GM19043 (cell line): ENCODE measurements at regions not wholly inside any gene's neighbourhood (a gene's known extent, or its start where the extent isn't known, plus 50 kb on each side); places are given as distances from the start of the nearest gene placed in this dataset.
"Not testable (repeated sequence)": the region's sequence is repeated elsewhere in the genome, so short reads cannot be mapped to it uniquely, and the experiment has no call there.

ENCODE experiments used
- ATAC-seq: cut with Tn5 transposase; IDR thresholded peaks from one replicate; pipeline ENCODE4 v1.9.1; 2021; ENCODE audit warnings: low read depth; ENCODE audit not compliant: unreplicated experiment

DNA sequence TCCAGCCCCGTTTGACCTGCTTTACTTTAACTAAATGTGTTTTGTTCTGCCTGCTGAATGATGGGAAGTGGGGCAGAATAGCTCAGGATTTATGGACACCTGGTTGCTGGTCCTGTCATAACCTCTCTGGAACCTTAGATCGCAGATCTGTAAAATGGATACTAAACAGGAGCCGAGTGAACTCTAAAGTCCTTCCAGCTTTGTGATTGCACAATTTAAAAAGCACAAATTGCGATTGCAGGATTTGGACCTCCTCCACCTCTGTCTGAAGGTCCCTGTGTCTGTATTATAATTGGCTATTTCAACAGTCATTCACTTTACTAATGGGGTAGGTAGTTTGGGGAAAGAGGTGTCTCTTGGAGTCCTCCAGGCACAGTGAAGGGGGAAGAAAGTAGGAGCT is 220.4 kb downstream of the LY86 start:
- ATAC-seq: no peak

- ATAC-seq: peak; percentile 65
These were observed 222.2 kb downstream of the LY86 start for GRCh38 chr6:6810727-6811126.

GRCh38 chr6:6811128-6812009 is 222.8 kb downstream of the LY86 start:
- no peak for ATAC-seq

DNA sequence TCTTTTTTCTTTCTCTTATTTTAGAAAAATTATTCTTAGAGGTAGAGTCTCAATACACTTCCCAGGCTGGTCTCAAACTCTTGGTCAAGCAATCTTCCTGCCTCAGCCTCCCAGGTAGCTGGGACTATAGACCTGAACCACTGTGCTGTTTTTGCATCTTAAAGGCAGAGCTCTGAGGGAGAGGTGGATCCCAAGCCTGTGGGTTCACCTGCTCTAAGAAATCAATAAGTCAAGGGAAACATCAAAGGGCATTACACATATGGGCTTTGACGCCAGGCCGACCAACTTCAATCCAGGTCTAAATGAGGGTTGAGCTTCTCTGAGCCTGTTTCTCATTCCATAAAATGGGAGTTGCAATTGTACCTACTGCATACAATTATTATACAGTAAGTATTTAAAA is 223.9 kb downstream of the LY86 start:
- ATAC-seq: no peak

GRCh38 chr6:6815732-6816131 is 227.2 kb downstream of the LY86 start:
- ATAC-seq: no peak

- ATAC-seq: no peak
These were observed 228.2 kb downstream of the LY86 start for GRCh38 chr6:6816716-6817115.

- ATAC-seq: no peak
These were observed 229.6 kb downstream of the LY86 start for GRCh38 chr6:6818078-6818639.

- ATAC-seq: no peak
These were observed 232.2 kb downstream of the LY86 start for GRCh38 chr6:6820641-6821238.

DNA sequence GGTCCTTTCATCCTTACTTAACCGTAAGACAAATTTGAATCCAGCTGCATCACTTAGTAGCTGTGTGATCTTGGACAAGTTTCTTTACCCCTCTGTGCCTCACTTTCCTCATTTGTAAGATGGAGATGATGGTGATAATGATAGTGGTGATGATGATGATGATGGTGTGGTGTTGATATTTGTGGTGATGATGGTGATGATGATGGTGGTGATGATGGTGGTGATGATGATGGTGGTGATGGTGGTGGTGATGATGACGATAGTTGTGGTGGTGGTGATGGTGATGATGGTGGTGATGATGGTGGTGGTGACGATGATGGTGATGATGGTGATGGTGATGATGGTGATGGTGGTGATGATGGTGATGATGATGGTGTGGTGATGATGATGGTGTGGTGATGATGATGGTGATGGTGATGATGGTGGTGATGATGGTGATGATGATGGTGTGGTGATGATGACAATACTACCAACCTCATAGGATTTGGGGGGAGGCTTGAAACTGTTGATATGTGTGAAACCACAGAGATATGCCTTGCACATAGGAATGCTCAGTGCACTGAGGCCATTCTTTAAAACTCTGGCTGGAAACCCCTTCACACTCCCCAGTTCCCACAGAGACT is 233.2 kb downstream of the LY86 start:
- ATAC-seq: no peak

DNA sequence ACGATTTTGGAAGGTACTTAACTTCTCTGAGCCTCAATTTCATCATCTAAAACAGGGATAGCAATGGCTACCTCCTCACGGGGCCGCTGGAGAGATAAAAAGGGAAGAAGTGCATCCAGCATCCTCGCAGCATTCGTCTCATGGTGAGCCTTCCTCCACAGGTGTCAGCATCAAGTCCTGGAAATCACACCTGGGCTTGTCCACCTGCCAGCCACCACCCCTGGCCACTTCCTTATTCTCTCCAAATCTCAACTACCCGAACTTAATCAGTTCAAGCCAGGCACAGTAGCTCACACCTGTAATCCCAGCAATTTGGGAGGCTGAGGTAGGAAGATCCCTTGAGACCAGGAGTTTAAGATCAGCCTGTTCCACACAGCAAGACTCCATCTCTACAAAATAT is 234.5 kb downstream of the LY86 start:
- ATAC-seq: no peak

GRCh38 chr6:6823568-6824224 is 235.2 kb downstream of the LY86 start:
- no peak for ATAC-seq

GRCh38 chr6:6824381-6824780 is 235.9 kb downstream of the LY86 start:
- no peak for ATAC-seq

GRCh38 chr6:6825193-6825784 is 236.8 kb downstream of the LY86 start:
- ATAC-seq: no peak

GRCh38 chr6:6826095-6826901 is 237.8 kb downstream of the LY86 start:
- ATAC-seq: peak; percentile 74

DNA sequence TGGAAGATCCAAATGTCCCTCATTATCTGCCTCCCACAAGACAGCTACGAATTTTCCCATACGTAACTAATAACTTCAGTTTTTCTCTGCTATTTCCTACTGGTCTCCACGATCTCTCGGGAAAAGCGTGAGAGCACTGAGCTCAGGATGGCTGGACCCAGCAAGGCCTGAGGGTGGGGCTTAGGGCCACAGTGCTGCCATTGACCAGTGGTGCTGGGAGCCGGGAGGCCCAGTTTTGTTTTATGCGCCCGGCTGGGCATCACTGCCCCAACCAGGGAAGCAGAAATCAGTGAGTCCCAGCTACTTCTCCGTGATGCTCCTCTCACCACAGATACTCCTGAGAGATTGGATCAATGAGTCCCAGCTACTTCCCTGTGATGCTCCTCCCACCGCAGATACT is 238.4 kb downstream of the LY86 start:
- no peak for ATAC-seq

DNA sequence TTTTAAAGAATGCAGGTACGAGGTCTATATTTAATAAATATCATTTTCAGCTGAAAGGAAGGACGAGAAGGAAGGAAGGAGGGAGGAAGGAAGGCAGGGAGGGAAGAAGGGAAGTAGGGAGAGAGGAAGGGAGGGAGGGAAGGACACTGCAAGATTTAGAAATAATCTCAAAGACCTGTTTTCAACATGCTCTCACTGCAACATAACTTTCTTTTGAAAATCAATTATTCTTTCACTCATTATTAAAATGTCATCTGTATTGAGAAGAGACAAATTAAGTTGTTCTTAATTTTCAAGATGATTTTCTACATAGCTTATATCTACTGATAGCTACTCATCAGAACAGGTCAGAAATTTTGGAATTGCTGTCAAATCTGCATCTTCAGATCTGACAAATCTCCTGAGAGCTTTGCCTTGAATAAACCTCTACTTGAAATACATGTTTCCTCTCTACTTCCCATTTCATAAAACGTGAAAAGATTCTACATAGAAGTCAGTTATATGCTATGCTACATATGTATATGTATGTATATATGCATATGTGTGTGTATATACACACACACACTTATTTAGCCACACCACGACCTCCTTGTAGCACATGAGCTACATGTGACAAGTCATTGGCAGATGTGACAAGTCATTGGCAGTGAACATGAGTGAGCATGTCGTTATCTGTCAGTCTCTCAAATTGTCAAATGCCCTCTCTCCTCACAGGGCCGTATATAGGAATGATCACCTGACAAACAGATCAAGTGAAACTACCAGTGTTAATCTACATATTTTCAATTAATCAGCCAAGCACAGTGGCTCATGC is 241.6 kb downstream of the LY86 start:
- no peak for ATAC-seq

- not testable (repeated sequence) for ATAC-seq
These were observed 242.2 kb downstream of the LY86 start for GRCh38 chr6:6830686-6831063.

DNA sequence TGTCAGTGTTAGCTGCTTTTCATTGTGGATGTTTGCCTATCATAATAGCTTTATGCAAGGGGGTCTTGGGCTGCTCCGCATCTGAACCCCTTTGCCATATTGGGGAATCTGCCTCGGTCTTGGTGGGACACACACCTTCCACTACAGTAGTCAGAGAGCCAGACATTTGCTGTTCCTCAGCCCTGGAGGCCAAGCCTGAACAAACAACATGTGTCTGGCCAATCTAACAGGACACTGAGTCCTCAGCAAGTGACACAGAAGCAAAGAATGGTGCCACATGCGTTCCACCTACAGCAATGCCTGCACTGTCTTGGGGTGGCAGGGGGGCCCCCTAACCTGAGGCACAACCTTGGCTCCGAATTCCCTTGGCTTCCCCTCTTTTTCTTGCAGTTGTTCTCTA is 243.9 kb downstream of the LY86 start:
- ATAC-seq: no peak
